DOHH2 (cell line): ENCODE measurements at regions not wholly inside any gene's neighbourhood (a gene's known extent, or its start where the extent isn't known, plus 50 kb on each side); places are given as distances from the start of the nearest gene placed in this dataset.

Experiments used
- EZH2phosphoT487 ChIP-seq: fragments of 200-600 bp; sonication (generic); IDR thresholded peaks from 2 replicates; pipeline ENCODE4 v1.6.1; 2017; ENCODE audit warnings: borderline replicate concordance, mild to moderate bottlenecking, antibody characterized with exemption, low read length, moderate library complexity, mixed read lengths
- TF ChIP-seq, protein P1 (sequence below): fragments of 200-600 bp; sonication (generic); IDR thresholded peaks from one replicate; pipeline ENCODE4 v1.5.1; 2014; ENCODE audit warnings: antibody characterized with exemption, mild to moderate bottlenecking, low read depth, low read length; ENCODE audit not compliant: poor library complexity, severe bottlenecking

DNA sequence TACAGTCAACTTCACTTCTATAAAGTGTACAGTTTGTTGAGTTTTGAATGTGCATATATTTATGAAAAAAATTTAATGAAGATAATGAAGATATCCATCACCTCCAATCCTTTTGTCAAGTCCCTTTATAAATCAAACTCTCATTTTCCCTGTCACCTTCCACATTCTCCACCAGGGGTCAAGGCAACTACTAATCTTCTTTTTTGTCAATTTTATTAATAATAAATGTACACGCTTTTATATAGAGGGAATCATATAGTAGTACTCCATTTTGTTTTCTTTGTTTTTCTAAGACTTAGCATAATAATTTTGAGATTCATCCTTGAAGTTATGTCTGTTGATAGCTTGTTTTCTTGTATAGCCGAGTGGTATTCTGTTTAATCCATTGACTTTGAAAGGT is 1594.2 kb upstream of the PRMT6 start:
- TF ChIP-seq, protein P1, sequence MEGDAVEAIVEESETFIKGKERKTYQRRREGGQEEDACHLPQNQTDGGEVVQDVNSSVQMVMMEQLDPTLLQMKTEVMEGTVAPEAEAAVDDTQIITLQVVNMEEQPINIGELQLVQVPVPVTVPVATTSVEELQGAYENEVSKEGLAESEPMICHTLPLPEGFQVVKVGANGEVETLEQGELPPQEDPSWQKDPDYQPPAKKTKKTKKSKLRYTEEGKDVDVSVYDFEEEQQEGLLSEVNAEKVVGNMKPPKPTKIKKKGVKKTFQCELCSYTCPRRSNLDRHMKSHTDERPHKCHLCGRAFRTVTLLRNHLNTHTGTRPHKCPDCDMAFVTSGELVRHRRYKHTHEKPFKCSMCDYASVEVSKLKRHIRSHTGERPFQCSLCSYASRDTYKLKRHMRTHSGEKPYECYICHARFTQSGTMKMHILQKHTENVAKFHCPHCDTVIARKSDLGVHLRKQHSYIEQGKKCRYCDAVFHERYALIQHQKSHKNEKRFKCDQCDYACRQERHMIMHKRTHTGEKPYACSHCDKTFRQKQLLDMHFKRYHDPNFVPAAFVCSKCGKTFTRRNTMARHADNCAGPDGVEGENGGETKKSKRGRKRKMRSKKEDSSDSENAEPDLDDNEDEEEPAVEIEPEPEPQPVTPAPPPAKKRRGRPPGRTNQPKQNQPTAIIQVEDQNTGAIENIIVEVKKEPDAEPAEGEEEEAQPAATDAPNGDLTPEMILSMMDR: no peak
- no peak for TF ChIP-seq EZH2phosphoT487
